IMR-90 (cell line): ENCODE measurements at regions not wholly inside any gene's neighbourhood (a gene's known extent, or its start where the extent isn't known, plus 50 kb on each side); places are given as distances from the start of the nearest gene placed in this dataset.

Source experiments
- ATAC-seq: fragments of 200-7000 bp; cut with Tn5 transposase; 2 replicates; pipeline ENCODE4 v1.9.1; 2020; ENCODE audit warnings: low read depth, mild to moderate bottlenecking, moderate library complexity
- BruUV-seq: library from RNA; stranded (reverse); fragments of 400-500 nt; replicated peaks from 2 replicates; lab custom pipeline; 2021; lab: Mats Ljungman, UMichigan
- CTCF ChIA-PET: fragments of 300-600 bp; formaldehyde crosslinking; extraction: SDS; loops from one replicate; lab custom pipeline; 2021; ENCODE audit warnings: antibody characterized with exemption; lab: Yijun Ruan, JAX
- POLR2A ChIA-PET: fragments of 300-600 bp; sonication (Branson Sonifier 250); formaldehyde crosslinking; loops from one replicate; lab custom pipeline; 2022; ENCODE audit warnings: antibody characterized with exemption; ENCODE audit not compliant: unreplicated experiment; lab: Charles Lee
- DNase-seq: peaks from one replicate; pipeline ENCODE4 v3.0.0; 2013
- H2AFZ ChIP-seq: replicated peaks from 2 replicates; pipeline ENCODE3; 2013; ENCODE audit warnings: low read length, mild to moderate bottlenecking; ENCODE audit not compliant: poor library complexity
- H2AK5ac ChIP-seq: 2 replicates; pipeline ENCODE4 v1.6.1; 2013; ENCODE audit warnings: low read depth, low read length, inconsistent platforms
- H2AK9ac ChIP-seq: replicated peaks from 2 replicates; pipeline ENCODE3; 2013; ENCODE audit warnings: mild to moderate bottlenecking, low read depth, low read length, moderate library complexity; ENCODE audit not compliant: poor library complexity
- H2BK120ac ChIP-seq: 2 replicates; pipeline ENCODE4 v1.6.1; 2013; ENCODE audit warnings: low read depth, low read length, inconsistent platforms
- H2BK15ac ChIP-seq: 3 replicates; pipeline ENCODE4 v1.6.1; 2013; ENCODE audit warnings: low read depth, low read length, inconsistent platforms
- H2BK20ac ChIP-seq: 2 replicates; pipeline ENCODE4 v1.6.1; 2013; ENCODE audit warnings: low read depth, mild to moderate bottlenecking, inconsistent platforms, low read length, moderate library complexity
- H2BK5ac ChIP-seq: 2 replicates; pipeline ENCODE4 v1.6.1; 2013; ENCODE audit warnings: mild to moderate bottlenecking, low read depth, low read length, inconsistent platforms; ENCODE audit not compliant: poor library complexity, severe bottlenecking
- H3K14ac ChIP-seq: replicated peaks from 2 replicates; pipeline ENCODE4 v1.6.1; 2013; ENCODE audit warnings: low read depth, low read length, inconsistent platforms
- H3K18ac ChIP-seq: 2 replicates; pipeline ENCODE4 v1.6.1; 2013; ENCODE audit warnings: low read depth, low read length, control low read depth
- H3K23ac ChIP-seq: 2 replicates; pipeline ENCODE4 v1.6.1; 2013; ENCODE audit warnings: low read depth, low read length, inconsistent platforms
- H3K27ac ChIP-seq: 2 replicates; pipeline ENCODE4 v1.5.1; 2013; ENCODE audit warnings: mild to moderate bottlenecking, control low read depth, low read length; ENCODE audit not compliant: insufficient read depth
- H3K27me3 ChIP-seq: 2 replicates; pipeline ENCODE4 v1.6.1; 2013; ENCODE audit warnings: low read length; ENCODE audit not compliant: control insufficient read depth, insufficient read depth
- H3K36me3 ChIP-seq: 2 replicates; pipeline ENCODE4 v1.6.1; 2013; ENCODE audit warnings: low read length, mixed read lengths; ENCODE audit not compliant: control insufficient read depth, insufficient read depth
- H3K4ac ChIP-seq: 2 replicates; pipeline ENCODE4 v1.6.1; 2013; ENCODE audit warnings: low read depth, low read length, inconsistent platforms
- H3K4me1 ChIP-seq: 2 replicates; pipeline ENCODE4 v1.6.1; 2013; ENCODE audit warnings: low read length, mixed read lengths; ENCODE audit not compliant: control insufficient read depth, insufficient read depth
- H3K4me2 ChIP-seq: 2 replicates; pipeline ENCODE4 v1.6.1; 2013; ENCODE audit warnings: low read depth, mild to moderate bottlenecking, control low read depth, low read length, moderate library complexity
- H3K4me3 ChIP-seq: 2 replicates; pipeline ENCODE4 v1.5.1; 2013; ENCODE audit warnings: low read depth, mild to moderate bottlenecking, control low read depth, low read length, moderate library complexity; ENCODE audit not compliant: insufficient read depth
- H3K56ac ChIP-seq: 2 replicates; pipeline ENCODE4 v1.6.1; 2013; ENCODE audit warnings: low read length, inconsistent platforms; ENCODE audit not compliant: insufficient read depth; ENCODE audit errors: extremely low read depth
- H3K79me1 ChIP-seq, 2 experiments: 2 replicates each; pipeline ENCODE4 v1.6.1; 2013; ENCODE audit warnings: low read length in 2 of 2, inconsistent platforms in 1 of 2, low read depth in 1 of 2
- H3K9ac ChIP-seq: 2 replicates; pipeline ENCODE4 v1.6.1; 2013; ENCODE audit warnings: low read depth, low read length, control low read depth
- H3K9me1 ChIP-seq: 2 replicates; pipeline ENCODE4 v1.6.1; 2013; ENCODE audit warnings: low read length, inconsistent platforms; ENCODE audit not compliant: insufficient read depth
- H3K9me3 ChIP-seq: 2 replicates; pipeline ENCODE4 v1.6.1; 2013; ENCODE audit warnings: low read length; ENCODE audit not compliant: control insufficient read depth, insufficient read depth
- H4K20me1 ChIP-seq: 2 replicates; pipeline ENCODE4 v1.6.1; 2013; ENCODE audit warnings: low read length, inconsistent platforms; ENCODE audit not compliant: insufficient read depth
- H4K5ac ChIP-seq: 2 replicates; pipeline ENCODE4 v1.6.1; 2013; ENCODE audit warnings: mild to moderate bottlenecking, low read depth, low read length, control low read depth
- H4K8ac ChIP-seq, 2 experiments: 2 replicates each; pipeline ENCODE4 v1.6.1; 2013; ENCODE audit warnings: low read depth in 2 of 2, low read length in 2 of 2, control low read depth in 1 of 2, inconsistent platforms in 1 of 2
- H4K91ac ChIP-seq: 2 replicates; pipeline ENCODE4 v1.6.1; 2013; ENCODE audit warnings: low read depth, low read length, inconsistent platforms; ENCODE audit not compliant: insufficient read depth
- BHLHE40 ChIP-seq: fragments of 150-350 bp; IDR thresholded peaks from 2 replicates; pipeline ENCODE4 v1.6.1; 2016; ENCODE audit warnings: mild to moderate bottlenecking, low read depth, low read length
- CEBPB ChIP-seq: IDR thresholded peaks from 2 replicates; pipeline ENCODE4 v1.6.1; 2012; ENCODE audit warnings: low read depth, low read length, improper control_type of control experiment
- CHD1 ChIP-seq: IDR thresholded peaks from 2 replicates; pipeline ENCODE4 v1.6.1; 2012; ENCODE audit warnings: low read depth, low read length, improper control_type of control experiment
- CTCF ChIP-seq: conservative IDR thresholded peaks from 2 replicates; pipeline ENCODE4 v1.5.1; 2012; ENCODE audit warnings: mild to moderate bottlenecking, low read depth, low read length, improper control_type of control experiment
- ELK1 ChIP-seq: fragments of 150-350 bp; IDR thresholded peaks from 2 replicates; pipeline ENCODE4 v1.6.1; 2016; ENCODE audit warnings: low read depth, mild to moderate bottlenecking, low read length, moderate library complexity, borderline replicate concordance
- FOS ChIP-seq: fragments of 150-350 bp; IDR thresholded peaks from 2 replicates; pipeline ENCODE4 v1.6.1; 2016; ENCODE audit warnings: low read depth, low read length
- MAFK ChIP-seq: IDR thresholded peaks from 2 replicates; pipeline ENCODE4 v1.6.1; 2012; ENCODE audit warnings: low read depth, low read length, improper control_type of control experiment
- MAZ ChIP-seq: IDR thresholded peaks from 2 replicates; pipeline ENCODE4 v1.6.1; 2012; ENCODE audit warnings: low read depth, mild to moderate bottlenecking, low read length, improper control_type of control experiment, moderate library complexity, borderline replicate concordance
- MXI1 ChIP-seq: IDR thresholded peaks from 2 replicates; pipeline ENCODE4 v1.6.1; 2012; ENCODE audit warnings: low read depth, mild to moderate bottlenecking, low read length, moderate library complexity, borderline replicate concordance
- NFE2L2 ChIP-seq: fragments of 150-350 bp; IDR thresholded peaks from 2 replicates; pipeline ENCODE4 v1.6.1; 2016; ENCODE audit warnings: low read depth, mild to moderate bottlenecking, low read length
- POLR2A ChIP-seq: IDR thresholded peaks from 2 replicates; pipeline ENCODE4 v1.6.1; 2012; ENCODE audit warnings: mild to moderate bottlenecking, low read depth, low read length
- RAD21 ChIP-seq: IDR thresholded peaks from 2 replicates; pipeline ENCODE4 v1.6.1; 2012; ENCODE audit warnings: low read length, improper control_type of control experiment
- RCOR1 ChIP-seq: IDR thresholded peaks from 2 replicates; pipeline ENCODE4 v1.6.1; 2012; ENCODE audit warnings: mild to moderate bottlenecking, low read length, improper control_type of control experiment; ENCODE audit not compliant: insufficient replicate concordance
- RFX5 ChIP-seq: IDR thresholded peaks from 2 replicates; pipeline ENCODE4 v1.8.0; 2012; ENCODE audit warnings: low read depth, mild to moderate bottlenecking, low read length, moderate library complexity
- SMC3 ChIP-seq: fragments of 150-350 bp; IDR thresholded peaks from 2 replicates; pipeline ENCODE4 v1.6.1; 2016; ENCODE audit warnings: low read depth, mild to moderate bottlenecking, antibody characterized with exemption, low read length, moderate library complexity
- USF2 ChIP-seq: fragments of 150-350 bp; IDR thresholded peaks from 2 replicates; pipeline ENCODE4 v1.6.1; 2017; ENCODE audit warnings: mild to moderate bottlenecking, antibody characterized with exemption, low read length, low read depth
- WGBS, 2 experiments: methylation state at CpG; one replicate each; pipeline versions ENCODE4 v1.1.5 to v1.1.7; 2013; ENCODE audit warnings: missing lambda C conversion rate in 2 of 2; ENCODE audit not compliant: insufficient read length in 1 of 2; ENCODE audit errors: extremely low coverage in 2 of 2; 5-methylcytosine and 5-hydroxymethylcytosine counted together
- dilution Hi-C: fragments of 300-500 bp; cut with HindIII; formaldehyde crosslinking; loops from one replicate; pipeline ENCODE4 v1.14.3; 2018; ENCODE audit warnings: low sequenced_read_pairs; ENCODE audit not compliant: unreplicated experiment
- in situ Hi-C: fragments of 300-500 bp; cut with MboI; formaldehyde crosslinking; loops from 3 replicates; pipeline ENCODE4 v1.14.3; 2019; ENCODE audit warnings: low sequenced_read_pairs, inconsistent platforms, mixed read lengths
- intact Hi-C: fragments of 100-400 bp; cut with micrococcal nuclease; formaldehyde crosslinking; loops from 2 replicates; pipeline ENCODE4 v1.10.0; 2022

- Histone ChIP-seq H3K56ac (no peak overlapping the region), H2AK9ac (no peak overlapping the region), H4K20me1 (no peaks in the 10 kb centered on the region), H3K27me3 (no peaks in the 10 kb centered on the region; the same call in 1 of the 2 replicates), H3K9ac (no peak overlapping the region), H2BK15ac (no peak overlapping the region), H3K36me3 (no peaks in the 10 kb centered on the region), H3K4me3 (no peak overlapping the region), H2AK5ac (no peak overlapping the region), H4K8ac (no peak overlapping the region), H3K27ac (no peak overlapping the region), H3K23ac (no peak overlapping the region), H4K91ac (no peak overlapping the region), H3K9me1 (no peaks in the 10 kb centered on the region), H2AFZ (no peak overlapping the region), H3K4me1 (no peaks in the 10 kb centered on the region), H3K79me1 (no peaks in the 10 kb centered on the region), H4K5ac (no peak overlapping the region), H2BK5ac (no peak overlapping the region), H3K4ac (no peak overlapping the region), H3K4me2 (no peak overlapping the region), H3K14ac (no peak overlapping the region), H2BK20ac (no peak overlapping the region), H3K9me3 (no peaks in the 10 kb centered on the region), H2BK120ac (no peak overlapping the region), H3K18ac (no peak overlapping the region)
- DNase-seq (no peak), ATAC-seq (no peak)
- no CpG with 5 or more reads among the region's 6 CpGs for WGBS, 2 experiments
- TF ChIP-seq CHD1 = no peak
- no peak for TF ChIP-seq ELK1
- no peak for TF ChIP-seq CTCF
- TF ChIP-seq BHLHE40 = no peak
- no peak for TF ChIP-seq RFX5
- no peak for TF ChIP-seq MAFK
- no peak for TF ChIP-seq NFE2L2
- TF ChIP-seq FOS = no peak
- no peak for TF ChIP-seq MXI1
- no peak for TF ChIP-seq MAZ
- no peak for TF ChIP-seq SMC3
- TF ChIP-seq USF2 = no peak
- TF ChIP-seq RAD21 = no peak
- TF ChIP-seq POLR2A = no peak
- TF ChIP-seq RCOR1 = no peak
- TF ChIP-seq CEBPB = no peak
- intact Hi-C loops (no loop called here), in situ Hi-C loops (no loop called here), dilution Hi-C loops (no loop called here)
- CTCF ChIA-PET = no interaction called here
- POLR2A ChIA-PET = no interaction called here
- no TSS peak for BruUV-seq
These were observed 479.3 kb upstream of the HS6ST1 start for GRCh38 chr2:128797937-128798336.
